Stimulated activated effector memory CD8-positive, alpha-beta T cell treated with anti-CD3 and anti-CD28 coated beads, Interleukin-12 subunit alpha, Interleukin-12 subunit beta, amount 100 ng/mL, for 72 hours (primary cell): ENCODE measurements at regions not wholly inside any gene's neighbourhood (a gene's known extent, or its start where the extent isn't known, plus 50 kb on each side); places are given as distances from the start of the nearest gene placed in this dataset.
A peak's percentile ranks its signal among the peaks of the same experiment; 100 is the strongest.

Source experiments
- ATAC-seq: fragments of 150-1000 bp; cut with Tn5 transposase; 2 replicates; pipeline ENCODE4 v1.10.0; 2021
- DNase-seq, 2 donors: peaks; one replicate each; pipeline ENCODE4 v3.0.0; 2021 to 2022; ENCODE audit warnings: low spot score in 2 of 2
- H3K27ac Mint-ChIP-seq: one replicate; pipeline ENCODE4 v1.8.0; 2022; ENCODE audit warnings: mild to moderate bottlenecking, mixed read lengths
- H3K36me3 Mint-ChIP-seq: one replicate; pipeline ENCODE4 v1.8.0; 2022; ENCODE audit warnings: mild to moderate bottlenecking, mixed read lengths
- H3K4me1 Mint-ChIP-seq: one replicate; pipeline ENCODE4 v1.8.0; 2022; ENCODE audit warnings: mixed read lengths
- H3K4me3 Mint-ChIP-seq: one replicate; pipeline ENCODE4 v1.8.0; 2022; ENCODE audit warnings: mild to moderate bottlenecking, mixed read lengths
- H3K9me3 Mint-ChIP-seq: one replicate; pipeline ENCODE4 v1.8.0; 2022; ENCODE audit warnings: mixed read lengths

GRCh38 chr12:91923864-91924263 lies 221.8 kb downstream of the BTG1 start:
- DNase-seq = no peak
- peaks cover 16% of the 10 kb centered on the region for H3K4me1 Mint-ChIP-seq
- H3K27ac Mint-ChIP-seq = no peak overlapping the region
- H3K4me3 Mint-ChIP-seq = no peak overlapping the region
- ATAC-seq = no peak
- H3K36me3 Mint-ChIP-seq = no peaks in the 10 kb centered on the region
- H3K9me3 Mint-ChIP-seq = no peaks in the 10 kb centered on the region

DNA sequence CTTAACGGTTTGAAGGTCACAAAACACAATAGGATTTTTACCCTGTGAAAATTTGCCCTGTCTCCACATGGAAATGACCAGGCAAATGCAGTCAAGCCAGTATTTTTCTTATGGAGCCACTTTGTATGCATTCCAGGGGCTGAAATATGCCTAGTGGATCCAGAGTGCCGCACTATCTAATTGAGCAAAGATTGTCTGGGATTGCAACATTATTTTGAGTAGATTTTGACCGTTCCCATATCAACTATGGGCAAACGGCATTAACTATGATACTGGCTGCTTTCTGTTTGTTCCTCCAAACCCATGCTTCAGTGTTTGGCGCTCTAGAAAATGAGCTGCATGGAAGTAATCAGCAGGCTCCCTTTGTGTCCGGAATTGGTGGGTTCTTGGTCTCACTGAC lies 223.0 kb downstream of the BTG1 start:
- H3K36me3 Mint-ChIP-seq = no peaks in the 10 kb centered on the region

DNA sequence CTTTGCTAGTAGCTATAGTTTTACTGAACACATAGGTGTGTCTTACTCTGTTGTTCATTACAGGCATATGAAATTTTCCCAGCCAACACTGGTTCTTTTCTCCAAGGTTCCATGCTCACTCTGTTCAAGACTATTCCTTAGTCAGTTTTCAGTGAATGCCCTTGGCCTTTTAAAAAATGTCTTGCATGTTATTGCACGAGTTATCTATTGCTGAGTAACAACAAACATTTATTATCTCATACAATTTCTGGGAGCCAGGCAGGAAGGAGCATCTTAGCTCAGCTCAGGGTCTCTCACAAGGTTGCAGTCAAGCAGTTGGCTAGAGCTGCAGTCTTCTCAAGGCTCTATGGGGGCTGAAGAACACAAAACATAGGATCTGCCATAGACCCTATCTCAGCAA lies 223.5 kb downstream of the BTG1 start:
- Mint-ChIP-seq H3K4me3 (no peak overlapping the region), H3K4me1 (peaks cover 16% of the 10 kb centered on the region), H3K36me3 (no peaks in the 10 kb centered on the region), H3K27ac (peak overlapping the region; percentile 58), H3K9me3 (no peaks in the 10 kb centered on the region)
- ATAC-seq (no peak), DNase-seq (no peak)

More for the DNA sequence above, 223.0 kb downstream of the BTG1 start:
- H3K4me3 Mint-ChIP-seq = no peak overlapping the region
- ATAC-seq (no peak), DNase-seq (no peak)
- no peaks in the 10 kb centered on the region for H3K9me3 Mint-ChIP-seq
- no peak overlapping the region for H3K27ac Mint-ChIP-seq
- H3K4me1 Mint-ChIP-seq = peaks cover 16% of the 10 kb centered on the region

DNA sequence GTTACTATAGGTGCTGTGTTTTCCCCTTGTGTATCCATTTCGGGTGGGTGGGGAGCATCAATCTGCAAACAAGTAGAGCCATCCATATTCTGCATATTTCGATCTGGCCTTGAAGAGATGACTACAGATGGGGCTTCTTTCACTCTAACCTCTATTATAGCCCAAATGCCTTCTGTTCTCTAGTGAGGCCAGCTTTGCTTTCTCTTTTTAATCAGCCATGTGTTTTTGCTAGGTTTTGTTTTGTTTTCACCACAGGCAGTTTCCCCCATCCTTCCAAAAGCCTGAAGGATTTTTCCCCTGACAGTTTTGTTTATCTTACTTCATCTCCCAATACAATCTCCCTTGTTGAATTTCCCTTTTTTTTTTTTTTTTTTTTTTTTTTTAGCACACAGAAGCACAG lies 224.1 kb downstream of the BTG1 start:
- no peaks in the 10 kb centered on the region for H3K9me3 Mint-ChIP-seq
- DNase-seq = no peak
- H3K36me3 Mint-ChIP-seq = no peaks in the 10 kb centered on the region
- no peak overlapping the region for H3K4me3 Mint-ChIP-seq
- ATAC-seq = no peak
- peaks cover 16% of the 10 kb centered on the region for H3K4me1 Mint-ChIP-seq
- H3K27ac Mint-ChIP-seq = peak overlapping the region; percentile 58

DNA sequence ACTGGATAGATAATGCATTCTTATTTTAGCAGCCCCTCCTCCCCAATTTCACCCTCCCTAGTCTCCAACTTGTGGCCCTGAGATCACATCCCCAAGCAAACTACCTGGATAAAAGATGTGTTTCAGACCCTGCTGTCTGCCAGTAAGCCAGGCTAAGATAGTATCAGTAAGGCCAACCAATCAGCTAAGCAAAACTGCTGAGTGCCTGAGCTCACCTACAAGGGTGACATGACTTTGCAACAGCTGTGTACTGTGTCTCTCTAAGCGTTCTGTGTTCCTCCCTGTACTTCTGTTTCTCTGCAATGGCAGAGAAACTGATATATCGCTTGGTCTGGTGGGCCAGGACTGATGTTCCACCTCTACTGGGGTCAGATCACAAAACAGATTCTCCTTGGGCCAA lies 224.9 kb downstream of the BTG1 start:
- ATAC-seq (no peak), DNase-seq (no peak)
- Mint-ChIP-seq H3K36me3 (no peaks in the 10 kb centered on the region), H3K9me3 (no peaks in the 10 kb centered on the region), H3K27ac (no peak overlapping the region), H3K4me1 (peaks cover 16% of the 10 kb centered on the region), H3K4me3 (no peak overlapping the region)

DNA sequence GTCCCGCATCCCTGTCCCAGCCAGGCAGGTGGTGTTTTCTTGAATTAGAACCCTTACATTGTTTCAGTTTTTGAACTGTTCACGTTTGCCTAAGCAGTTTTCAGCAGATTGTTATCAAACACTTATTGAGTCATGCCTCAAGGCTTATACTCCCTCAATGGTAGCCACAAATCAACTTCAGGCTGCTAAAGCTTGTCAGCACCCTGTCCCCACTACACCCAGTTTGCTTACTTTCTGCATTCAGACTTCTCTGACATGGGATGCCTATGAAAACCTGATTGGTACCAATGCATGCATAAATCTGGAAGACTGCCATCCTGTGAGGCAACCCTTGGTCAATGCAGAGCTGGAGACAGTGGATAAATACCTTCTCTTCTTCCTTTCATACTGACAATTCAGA lies 225.4 kb downstream of the BTG1 start:
- no peaks in the 10 kb centered on the region for H3K36me3 Mint-ChIP-seq
- no peak overlapping the region for H3K4me3 Mint-ChIP-seq
- no peak overlapping the region for H3K27ac Mint-ChIP-seq
- peak; percentile 51 for ATAC-seq
- no peak for DNase-seq
- H3K4me1 Mint-ChIP-seq = peaks cover 16% of the 10 kb centered on the region
- H3K9me3 Mint-ChIP-seq = no peaks in the 10 kb centered on the region

DNA sequence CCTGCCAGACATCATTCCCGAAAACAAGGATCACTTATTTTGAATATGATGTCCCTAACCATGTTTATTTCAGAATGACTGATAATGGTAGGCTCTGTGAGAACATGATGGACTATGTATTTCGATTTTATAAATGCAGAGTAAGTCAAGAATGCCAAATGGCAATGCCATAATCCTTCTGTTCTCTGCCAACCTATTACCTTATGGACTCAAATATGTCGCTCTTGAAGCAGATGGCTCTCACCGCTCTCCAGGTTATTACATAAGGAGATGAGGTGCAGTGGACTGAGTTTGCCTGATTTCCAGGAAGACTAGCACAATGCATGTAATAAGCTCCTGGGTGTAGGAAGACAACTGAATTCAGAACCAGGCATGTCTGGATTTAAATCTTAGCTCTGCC lies 227.2 kb downstream of the BTG1 start:
- no peak overlapping the region for H3K4me3 Mint-ChIP-seq
- DNase-seq (no peak), ATAC-seq (no peak)
- no peaks in the 10 kb centered on the region for H3K36me3 Mint-ChIP-seq
- H3K4me1 Mint-ChIP-seq = peaks cover 16% of the 10 kb centered on the region
- H3K9me3 Mint-ChIP-seq = no peaks in the 10 kb centered on the region
- no peak overlapping the region for H3K27ac Mint-ChIP-seq

- ATAC-seq = no peak
- Mint-ChIP-seq H3K9me3 (peaks cover 2% of the 10 kb centered on the region), H3K4me3 (no peak overlapping the region), H3K4me1 (no peaks in the 10 kb centered on the region), H3K27ac (no peak overlapping the region), H3K36me3 (no peaks in the 10 kb centered on the region)
- no peak for DNase-seq
These were observed 230.9 kb downstream of the BTG1 start for GRCh38 chr12:91914701-91915100.

- ATAC-seq (no peak), DNase-seq (no peak)
- Mint-ChIP-seq H3K4me3 (no peak overlapping the region), H3K9me3 (peaks cover 3% of the 10 kb centered on the region), H3K36me3 (no peaks in the 10 kb centered on the region), H3K4me1 (no peaks in the 10 kb centered on the region), H3K27ac (no peak overlapping the region)
These were observed 232.0 kb downstream of the BTG1 start for GRCh38 chr12:91913651-91914050.

- Mint-ChIP-seq H3K27ac (no peak overlapping the region), H3K9me3 (peaks cover 5% of the 10 kb centered on the region), H3K4me3 (no peak overlapping the region), H3K4me1 (no peaks in the 10 kb centered on the region), H3K36me3 (no peaks in the 10 kb centered on the region)
- ATAC-seq = peak; percentile 51
- no peak for DNase-seq
These were observed 232.5 kb downstream of the BTG1 start for GRCh38 chr12:91913124-91913523.

DNA sequence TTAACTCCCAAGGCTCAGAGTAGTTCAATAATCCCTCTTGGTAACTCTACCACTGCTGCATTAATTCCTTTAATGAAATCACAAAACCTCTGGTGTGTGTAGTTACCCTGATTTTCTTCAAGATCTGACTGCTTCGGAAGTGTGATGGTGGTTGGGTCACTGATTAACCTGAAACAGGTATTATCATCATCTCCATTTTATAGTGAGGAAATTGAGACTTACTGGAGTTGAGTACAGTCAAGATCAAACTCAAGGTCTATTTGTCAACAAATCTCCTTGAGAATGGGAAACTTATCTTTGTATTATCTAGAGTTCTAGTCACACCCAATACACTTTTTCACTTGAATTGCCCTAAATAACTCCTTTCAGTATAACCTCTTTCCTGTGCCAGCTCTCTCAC lies 233.5 kb downstream of the BTG1 start:
- H3K4me3 Mint-ChIP-seq = no peak overlapping the region
- no peak for ATAC-seq
- H3K36me3 Mint-ChIP-seq = no peaks in the 10 kb centered on the region
- no peaks in the 10 kb centered on the region for H3K4me1 Mint-ChIP-seq
- DNase-seq = no peak
- H3K27ac Mint-ChIP-seq = no peak overlapping the region
- peaks cover 8% of the 10 kb centered on the region for H3K9me3 Mint-ChIP-seq

DNA sequence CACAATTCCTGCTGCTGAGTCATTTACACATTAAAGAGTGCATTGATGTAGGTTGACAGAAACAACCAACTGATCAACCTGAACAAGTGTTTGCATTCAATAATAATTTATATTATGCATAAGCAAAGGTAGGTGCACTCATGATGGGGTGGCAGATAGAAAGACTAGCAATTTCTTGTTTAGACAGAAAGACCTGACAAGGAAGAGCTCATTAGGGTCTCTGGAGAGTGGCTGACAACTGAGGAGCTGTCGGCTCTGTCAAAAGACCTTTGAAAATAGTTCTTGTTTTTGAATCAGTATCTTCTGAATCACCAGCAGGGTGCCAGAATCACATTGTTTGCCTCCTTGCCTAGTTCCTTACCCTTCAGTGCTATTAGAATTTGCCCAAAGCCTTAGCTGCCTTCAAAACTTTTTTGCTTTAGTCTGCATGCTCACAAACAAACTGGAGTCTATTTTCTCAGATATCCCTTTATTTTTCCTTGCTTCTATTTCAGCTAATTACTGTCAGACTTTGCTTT lies 234.7 kb downstream of the BTG1 start:
- Mint-ChIP-seq H3K27ac (no peak overlapping the region), H3K4me3 (no peak overlapping the region), H3K9me3 (peaks cover 8% of the 10 kb centered on the region), H3K36me3 (no peaks in the 10 kb centered on the region), H3K4me1 (no peaks in the 10 kb centered on the region)
- no peak for ATAC-seq
- no peak for DNase-seq

- no peaks in the 10 kb centered on the region for H3K36me3 Mint-ChIP-seq
- peaks cover 24% of the 10 kb centered on the region for H3K4me1 Mint-ChIP-seq
- ATAC-seq (peak; percentile 44), DNase-seq (no peak)
- no peak overlapping the region for H3K4me3 Mint-ChIP-seq
- peaks cover 12% of the 10 kb centered on the region for H3K9me3 Mint-ChIP-seq
- H3K27ac Mint-ChIP-seq = peak overlapping the region; percentile 59
These were observed 242.6 kb downstream of the BTG1 start for GRCh38 chr12:91902860-91903683.

DNA sequence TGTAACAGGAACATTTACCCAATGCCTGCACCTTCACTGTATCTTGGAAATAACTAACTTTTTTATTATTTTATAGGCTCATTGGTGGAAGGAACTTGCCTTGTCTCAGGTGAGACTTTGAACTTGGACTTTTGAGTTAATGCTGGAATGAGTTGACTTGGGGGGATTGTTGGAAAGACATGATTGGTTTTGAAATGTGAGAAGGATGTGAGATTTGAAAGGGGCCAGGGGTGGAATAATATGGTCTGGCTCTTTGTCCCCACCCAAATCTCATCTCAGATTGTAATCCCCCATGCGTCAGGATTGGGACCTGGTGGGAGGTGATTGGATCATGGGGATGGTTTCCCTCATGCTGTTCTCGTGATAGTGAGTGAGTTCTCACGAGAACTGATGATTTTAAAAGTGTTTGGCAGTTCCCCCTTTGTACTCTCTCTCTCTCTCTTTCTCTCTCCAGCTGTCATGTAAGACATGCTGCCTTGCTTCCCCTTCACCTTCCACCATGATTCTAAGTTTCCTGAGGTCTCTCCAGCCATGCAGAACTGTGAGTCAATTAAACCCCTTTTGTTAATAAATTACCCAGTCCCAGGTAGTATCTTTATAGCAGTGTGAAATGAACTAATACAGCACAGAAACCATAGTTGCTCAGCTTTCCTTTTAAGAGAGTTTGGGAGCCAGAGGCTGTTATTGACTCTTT lies 244.1 kb downstream of the BTG1 start:
- Mint-ChIP-seq H3K9me3 (peaks cover 14% of the 10 kb centered on the region), H3K4me1 (peaks cover 24% of the 10 kb centered on the region), H3K27ac (no peak overlapping the region), H3K4me3 (no peak overlapping the region), H3K36me3 (no peaks in the 10 kb centered on the region)
- DNase-seq = no peak
- ATAC-seq = no peak

- H3K4me1 Mint-ChIP-seq = peaks cover 24% of the 10 kb centered on the region
- peaks cover 14% of the 10 kb centered on the region for H3K9me3 Mint-ChIP-seq
- no peak overlapping the region for H3K27ac Mint-ChIP-seq
- DNase-seq (no peak), ATAC-seq (no peak)
- H3K36me3 Mint-ChIP-seq = no peaks in the 10 kb centered on the region
- H3K4me3 Mint-ChIP-seq = no peak overlapping the region
These were observed 244.7 kb downstream of the BTG1 start for GRCh38 chr12:91900971-91901370.

GRCh38 chr12:91899056-91899455 lies 246.6 kb downstream of the BTG1 start:
- no peak for ATAC-seq
- H3K36me3 Mint-ChIP-seq = no peaks in the 10 kb centered on the region
- no peak for DNase-seq
- H3K27ac Mint-ChIP-seq = no peak overlapping the region
- peaks cover 11% of the 10 kb centered on the region for H3K4me1 Mint-ChIP-seq
- peaks cover 14% of the 10 kb centered on the region for H3K9me3 Mint-ChIP-seq
- no peak overlapping the region for H3K4me3 Mint-ChIP-seq
